ENCODE measurements at regions not wholly inside any gene's neighbourhood (a gene's known extent, or its start where the extent isn't known, plus 50 kb on each side); places are given as distances from the start of the nearest gene placed in this dataset.

DNA sequence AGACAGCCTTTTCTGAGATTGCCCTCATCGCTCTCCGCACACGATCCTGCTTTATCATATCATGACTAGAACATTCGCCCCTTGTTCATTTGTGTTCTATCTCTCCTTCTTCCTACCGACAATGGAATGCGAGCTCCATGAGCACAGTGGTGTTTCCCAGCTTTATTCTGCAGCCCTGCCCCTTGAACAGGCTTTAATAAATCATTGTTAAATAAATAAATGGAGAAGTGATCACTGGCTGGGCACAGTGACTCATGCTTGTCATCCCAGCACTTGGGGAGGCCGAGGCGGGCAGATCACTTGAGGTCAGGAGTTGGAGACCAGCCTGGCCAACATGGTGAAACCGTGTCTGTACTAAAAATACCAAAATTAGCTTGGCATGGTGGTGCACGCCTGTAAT lies 1063.3 kb upstream of the EEF2KMT start:
- TF ChIP-seq ZNF24 (tag by site-specific recombination; IDR thresholded peaks at IDR 0.05) (no peak), YY1 (tag by site-specific recombination; IDR thresholded peaks at IDR 0.05) (no peak), ZBTB17 (tag by site-specific recombination; IDR thresholded peaks at IDR 0.05) (no peak), ZBTB7A (tag by site-specific recombination; IDR thresholded peaks at IDR 0.05; ENCODE audit: low read depth) (no peak)
- TF ChIP-seq, protein P1, sequence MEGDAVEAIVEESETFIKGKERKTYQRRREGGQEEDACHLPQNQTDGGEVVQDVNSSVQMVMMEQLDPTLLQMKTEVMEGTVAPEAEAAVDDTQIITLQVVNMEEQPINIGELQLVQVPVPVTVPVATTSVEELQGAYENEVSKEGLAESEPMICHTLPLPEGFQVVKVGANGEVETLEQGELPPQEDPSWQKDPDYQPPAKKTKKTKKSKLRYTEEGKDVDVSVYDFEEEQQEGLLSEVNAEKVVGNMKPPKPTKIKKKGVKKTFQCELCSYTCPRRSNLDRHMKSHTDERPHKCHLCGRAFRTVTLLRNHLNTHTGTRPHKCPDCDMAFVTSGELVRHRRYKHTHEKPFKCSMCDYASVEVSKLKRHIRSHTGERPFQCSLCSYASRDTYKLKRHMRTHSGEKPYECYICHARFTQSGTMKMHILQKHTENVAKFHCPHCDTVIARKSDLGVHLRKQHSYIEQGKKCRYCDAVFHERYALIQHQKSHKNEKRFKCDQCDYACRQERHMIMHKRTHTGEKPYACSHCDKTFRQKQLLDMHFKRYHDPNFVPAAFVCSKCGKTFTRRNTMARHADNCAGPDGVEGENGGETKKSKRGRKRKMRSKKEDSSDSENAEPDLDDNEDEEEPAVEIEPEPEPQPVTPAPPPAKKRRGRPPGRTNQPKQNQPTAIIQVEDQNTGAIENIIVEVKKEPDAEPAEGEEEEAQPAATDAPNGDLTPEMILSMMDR (tag by site-specific recombination; IDR thresholded peaks at IDR 0.05): no peak

Data from HEK293 (cell line).